Right lobe of liver (tissue), 4 donors: ENCODE measurements at regions not wholly inside any gene's neighbourhood (a gene's known extent, or its start where the extent isn't known, plus 50 kb on each side); places are given as distances from the start of the nearest gene placed in this dataset.

ENCODE experiments used
- POLR2A ChIP-seq: fragments of 450-650 bp; IDR thresholded peaks from one replicate; pipeline ENCODE4 v1.6.1; 2017; ENCODE audit warnings: antibody characterized with exemption, mild to moderate bottlenecking
- TF ChIP-seq, protein P1 (sequence below), 4 donors: fragments of 200-600 bp in 3 of 4; fragments of 450-650 bp in 1 of 4; IDR thresholded peaks; one replicate each; pipeline versions ENCODE4 v1.5.1 to v1.8.0; 2016 to 2022; ENCODE audit warnings: antibody characterized with exemption in 4 of 4, mild to moderate bottlenecking in 2 of 4
- donor health status: DM: no; HTN: no; CAD: no.
- donor health status: DM: no; HTN: no; CAD: no.
- donor health status: DM: no; HTN: yes; CAD: no.

DNA sequence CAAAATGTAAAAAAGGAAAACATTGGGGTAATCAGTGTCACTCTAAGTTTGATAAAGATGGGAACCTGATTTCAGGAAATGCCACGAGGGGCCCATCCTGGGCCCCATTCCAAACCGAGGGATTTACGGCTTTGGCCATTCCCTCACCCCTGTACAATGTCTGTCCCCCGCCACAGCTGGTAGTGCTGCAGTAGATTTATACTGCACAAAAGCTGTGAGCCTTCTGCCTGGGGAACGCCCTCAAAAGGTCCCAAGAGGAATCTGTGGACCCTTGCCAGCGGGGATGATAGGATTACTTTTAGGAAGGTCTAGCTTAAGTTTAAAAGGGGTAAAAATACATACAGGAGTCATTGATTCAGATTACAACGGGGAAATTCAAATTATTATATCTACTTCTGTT lies 173.4 kb upstream of the SGCG start:
- TF ChIP-seq, protein P1, sequence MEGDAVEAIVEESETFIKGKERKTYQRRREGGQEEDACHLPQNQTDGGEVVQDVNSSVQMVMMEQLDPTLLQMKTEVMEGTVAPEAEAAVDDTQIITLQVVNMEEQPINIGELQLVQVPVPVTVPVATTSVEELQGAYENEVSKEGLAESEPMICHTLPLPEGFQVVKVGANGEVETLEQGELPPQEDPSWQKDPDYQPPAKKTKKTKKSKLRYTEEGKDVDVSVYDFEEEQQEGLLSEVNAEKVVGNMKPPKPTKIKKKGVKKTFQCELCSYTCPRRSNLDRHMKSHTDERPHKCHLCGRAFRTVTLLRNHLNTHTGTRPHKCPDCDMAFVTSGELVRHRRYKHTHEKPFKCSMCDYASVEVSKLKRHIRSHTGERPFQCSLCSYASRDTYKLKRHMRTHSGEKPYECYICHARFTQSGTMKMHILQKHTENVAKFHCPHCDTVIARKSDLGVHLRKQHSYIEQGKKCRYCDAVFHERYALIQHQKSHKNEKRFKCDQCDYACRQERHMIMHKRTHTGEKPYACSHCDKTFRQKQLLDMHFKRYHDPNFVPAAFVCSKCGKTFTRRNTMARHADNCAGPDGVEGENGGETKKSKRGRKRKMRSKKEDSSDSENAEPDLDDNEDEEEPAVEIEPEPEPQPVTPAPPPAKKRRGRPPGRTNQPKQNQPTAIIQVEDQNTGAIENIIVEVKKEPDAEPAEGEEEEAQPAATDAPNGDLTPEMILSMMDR (IDR thresholded peaks at IDR 0.05): no peak
- TF ChIP-seq POLR2A: no peak
